T-helper 2 cell treated with Interferon-gamma antibody and Interleukin-4, amounts not matched to agents 100 ng/mL and 5 ng/mL, for 36 hours (primary cell): ENCODE measurements at regions not wholly inside any gene's neighbourhood (a gene's known extent, or its start where the extent isn't known, plus 50 kb on each side); places are given as distances from the start of the nearest gene placed in this dataset.

Source experiments
- intact Hi-C: fragments of 100-400 bp; cut with micrococcal nuclease; formaldehyde crosslinking; loops from one replicate; pipeline ENCODE4 v1.15.1; 2023

DNA sequence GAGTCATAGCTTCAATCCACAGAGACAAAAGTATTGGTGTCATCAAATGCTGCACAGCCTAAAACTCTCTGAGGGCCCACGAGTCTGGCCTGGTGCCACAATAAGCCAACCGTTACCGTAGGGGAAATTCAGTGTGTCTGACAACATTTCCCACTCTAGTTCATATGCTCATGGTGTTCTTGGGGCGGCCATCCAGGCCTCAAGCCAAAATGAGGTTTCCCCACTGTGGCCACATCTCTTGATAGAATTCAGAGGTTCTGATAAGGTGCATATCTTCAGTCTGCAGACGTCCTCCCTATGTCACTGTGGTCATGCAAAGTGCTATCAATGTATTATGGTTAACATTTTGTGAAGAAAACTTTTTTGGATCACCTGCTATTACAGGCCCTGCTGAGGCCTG lies 627.7 kb downstream of the QKI start:
- intact Hi-C loops, result no loop called here

DNA sequence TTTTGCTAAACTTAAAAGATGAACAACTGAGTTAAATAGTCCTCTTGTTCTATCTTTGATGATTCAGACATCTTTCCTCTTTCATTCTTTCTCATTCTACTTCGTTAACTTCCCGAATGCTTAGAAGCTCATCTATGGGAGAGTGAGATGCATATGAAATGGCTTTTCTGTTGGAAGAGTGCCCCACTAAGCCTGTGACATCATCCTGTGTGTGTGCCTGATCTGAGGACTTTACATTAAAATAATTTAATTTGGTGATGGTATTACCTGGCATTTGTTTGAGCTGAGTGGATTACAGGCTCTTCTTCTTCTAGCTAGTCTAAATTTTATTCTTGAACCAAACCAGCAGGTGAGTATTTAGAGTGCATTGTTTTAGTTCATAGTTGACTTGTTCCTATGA lies 626.5 kb downstream of the QKI start:
- intact Hi-C loops, result no loop called here

DNA sequence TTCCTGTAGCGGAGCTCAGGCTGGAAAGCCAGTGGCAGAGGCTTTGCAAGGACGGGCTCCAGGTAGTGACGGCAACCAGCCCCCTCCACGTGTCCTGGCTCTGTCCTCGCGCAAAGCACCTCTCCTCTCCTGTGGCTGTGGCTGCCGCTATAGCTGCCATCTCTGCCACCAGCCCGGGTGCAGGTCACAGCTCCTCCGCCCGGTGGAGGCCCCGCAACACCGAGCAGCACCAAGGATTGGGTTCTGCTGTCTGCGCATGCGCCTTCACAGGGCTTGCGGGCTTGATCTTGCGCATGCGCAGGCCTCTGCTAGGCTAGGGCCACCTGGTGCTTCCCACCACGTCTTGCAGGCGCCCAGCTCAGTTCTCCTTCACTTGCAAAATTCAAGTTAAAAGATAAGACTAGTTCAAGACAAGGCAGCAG lies 625.4 kb downstream of the QKI start:
- intact Hi-C loops, result no loop called here

DNA sequence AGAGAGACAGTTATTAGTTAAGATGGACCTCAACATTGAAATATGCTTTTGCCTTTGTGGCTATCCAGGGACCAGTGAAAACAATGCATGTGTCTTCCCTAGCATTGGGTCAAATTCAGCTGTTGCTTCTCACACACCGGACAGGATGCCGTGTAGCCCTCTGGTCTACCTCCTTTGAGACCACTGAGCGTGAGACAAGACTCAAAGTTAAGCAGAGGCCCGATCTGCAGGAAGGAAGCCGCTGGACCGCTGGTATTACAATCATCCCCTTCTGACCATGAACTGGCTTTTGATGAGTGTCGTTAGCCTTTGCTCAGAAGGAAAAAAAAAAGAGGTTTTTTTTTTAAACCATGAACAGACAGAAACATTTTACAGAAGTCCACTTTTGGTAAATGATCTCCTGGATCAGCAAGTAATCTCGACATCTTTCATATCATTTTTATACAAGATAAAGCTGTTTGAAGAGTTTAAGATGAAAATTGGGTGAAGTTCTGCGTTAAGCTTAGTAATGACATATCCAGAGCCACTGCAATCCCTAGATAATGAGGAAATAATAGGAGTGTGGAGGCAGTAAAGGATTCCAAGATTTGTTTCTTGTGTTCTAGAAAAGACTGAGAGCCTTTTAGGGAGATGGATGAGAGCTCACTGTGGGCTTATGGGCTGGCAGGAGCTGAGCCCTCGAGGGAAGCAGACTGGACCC lies 622.8 kb downstream of the QKI start:
- intact Hi-C loops, result no loop called here

DNA sequence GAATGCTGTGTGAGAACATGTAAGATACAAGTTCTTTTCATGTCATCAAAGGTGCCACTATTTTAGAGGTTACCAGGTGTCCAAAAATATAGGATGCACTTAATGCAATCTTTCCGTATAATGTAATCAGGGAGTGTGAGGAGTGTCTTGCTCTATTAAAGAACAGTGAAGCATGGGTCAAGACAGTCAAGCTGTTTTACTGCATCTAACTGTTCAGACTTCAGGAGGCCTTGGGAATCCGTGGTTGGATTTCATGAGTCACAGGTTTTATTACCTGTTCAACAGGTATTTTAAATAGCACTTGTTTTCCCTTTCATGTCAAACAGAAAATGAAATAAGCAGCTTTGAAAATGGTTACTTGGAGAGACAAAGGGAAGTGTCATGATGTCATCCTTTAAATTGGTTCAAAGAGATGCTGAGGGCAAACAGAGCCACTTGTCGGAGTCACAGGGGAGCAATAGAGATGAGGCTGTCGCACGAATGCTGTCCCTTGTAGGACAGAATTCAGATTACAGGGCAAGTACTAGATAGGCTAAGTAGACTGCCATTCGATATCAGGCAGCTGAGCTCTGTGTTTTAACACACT lies 621.5 kb downstream of the QKI start:
- intact Hi-C loops, result no loop called here

- intact Hi-C loops, result no loop called here
Measured at GRCh38 chr6:164034602-164035140, 620.2 kb downstream of the QKI start.

GRCh38 chr6:164025180-164025579 lies 610.7 kb downstream of the QKI start:
- intact Hi-C loops, result no loop called here

GRCh38 chr6:164023535-164023934 lies 609.0 kb downstream of the QKI start:
- intact Hi-C loops, result no loop called here

DNA sequence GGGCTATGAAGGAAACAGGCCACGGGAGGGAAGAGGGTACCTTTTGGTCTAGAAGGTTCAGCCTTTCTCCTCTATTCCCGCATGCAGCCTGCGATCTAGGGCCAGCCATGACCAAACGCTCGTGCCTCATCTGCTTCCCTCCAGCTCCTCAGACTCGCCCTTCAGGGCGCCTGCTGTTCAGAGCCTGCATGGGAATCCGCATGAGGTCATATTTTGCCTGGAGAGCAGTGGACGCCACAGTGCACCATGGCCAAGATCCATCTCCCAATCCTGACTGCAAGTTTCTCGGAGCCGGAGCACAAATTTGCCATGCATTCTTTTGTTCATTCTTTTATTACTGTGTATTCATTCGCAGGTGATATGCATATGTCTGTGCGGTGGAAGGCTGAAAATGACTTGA lies 608.1 kb downstream of the QKI start:
- intact Hi-C loops, result no loop called here

DNA sequence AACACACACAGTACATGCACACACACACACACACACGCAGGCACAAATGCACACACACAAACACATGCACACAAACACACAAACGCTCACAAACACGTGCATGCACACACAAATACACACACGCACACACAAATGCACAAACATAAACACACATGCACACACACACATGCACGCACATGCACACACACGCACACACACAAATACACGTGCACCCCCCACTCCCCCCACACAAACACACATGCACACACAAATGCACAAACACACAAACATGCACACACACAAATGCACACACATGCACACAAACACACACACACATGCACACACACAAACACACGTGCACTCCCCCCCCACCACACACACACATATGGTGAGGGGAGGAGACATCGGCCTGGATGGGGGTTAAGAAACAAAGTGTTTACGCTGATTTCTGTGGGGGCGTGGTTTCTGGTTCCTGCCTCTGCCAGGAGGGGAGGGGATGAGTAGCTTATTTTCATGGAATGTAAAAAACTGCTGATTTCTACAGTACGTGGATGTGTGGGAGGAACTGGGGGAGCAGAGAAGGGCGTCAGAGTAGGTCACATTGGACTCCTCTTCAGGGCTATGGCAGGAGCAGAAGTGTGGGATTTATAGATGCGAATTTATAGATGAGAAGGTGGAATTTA lies 607.2 kb downstream of the QKI start:
- intact Hi-C loops, result no loop called here

DNA sequence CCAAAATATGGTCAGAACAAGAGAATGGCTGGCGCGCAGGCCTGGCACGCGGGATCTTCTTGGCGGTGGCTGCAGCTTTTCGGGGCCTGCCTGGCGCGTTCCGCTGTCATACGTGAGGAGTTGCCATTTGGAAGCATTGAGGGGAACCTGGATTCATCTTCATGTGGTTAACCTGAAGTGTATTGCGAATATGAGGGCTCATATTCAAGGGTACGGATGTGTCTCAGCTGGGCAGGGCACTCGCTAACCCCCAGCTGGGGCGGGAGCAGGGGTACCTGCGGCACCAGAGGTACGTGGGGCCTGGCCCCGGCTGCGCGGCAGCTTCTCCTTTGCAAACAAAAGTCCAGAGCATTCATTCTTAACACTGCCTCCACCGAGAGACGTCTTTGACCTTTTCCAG lies 605.6 kb downstream of the QKI start:
- intact Hi-C loops, result no loop called here

DNA sequence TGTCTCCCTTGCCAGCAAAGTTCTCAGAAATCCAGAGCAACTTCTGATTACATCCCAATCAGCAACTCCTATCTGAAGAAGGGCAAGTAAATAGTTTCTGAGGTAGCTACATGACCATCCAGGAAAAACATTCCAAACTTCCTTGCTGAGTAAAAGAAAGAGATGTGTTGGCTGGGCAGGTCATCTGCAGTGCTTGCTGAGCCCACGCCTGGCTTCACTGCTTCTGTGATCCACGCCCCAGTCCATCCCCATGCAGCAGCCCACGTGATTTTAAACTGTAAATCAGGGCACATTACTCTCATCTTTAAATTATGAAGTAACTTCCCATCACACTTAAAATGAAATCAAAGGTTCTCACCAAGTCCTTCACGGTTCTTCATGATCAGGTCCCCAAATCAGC lies 603.6 kb downstream of the QKI start:
- intact Hi-C loops, result no loop called here

DNA sequence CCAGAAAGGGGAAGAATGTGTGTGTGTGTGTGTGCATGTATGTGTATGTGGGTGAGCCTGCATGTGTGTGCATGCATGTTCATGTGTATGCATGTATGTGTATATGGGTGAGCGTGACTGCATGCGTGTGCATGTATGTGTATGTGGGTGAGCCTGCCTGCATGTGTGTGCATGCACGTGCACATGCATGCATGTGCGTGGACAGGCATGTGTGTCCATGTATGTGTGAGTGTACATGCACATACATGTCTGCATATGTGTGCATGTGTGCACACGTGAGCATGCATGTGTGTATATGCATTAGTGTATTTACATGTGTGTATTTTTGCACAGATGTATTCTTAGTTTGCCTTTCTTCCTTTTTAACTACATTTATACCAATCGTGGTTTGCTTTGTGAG lies 601.5 kb downstream of the QKI start:
- intact Hi-C loops, result no loop called here

DNA sequence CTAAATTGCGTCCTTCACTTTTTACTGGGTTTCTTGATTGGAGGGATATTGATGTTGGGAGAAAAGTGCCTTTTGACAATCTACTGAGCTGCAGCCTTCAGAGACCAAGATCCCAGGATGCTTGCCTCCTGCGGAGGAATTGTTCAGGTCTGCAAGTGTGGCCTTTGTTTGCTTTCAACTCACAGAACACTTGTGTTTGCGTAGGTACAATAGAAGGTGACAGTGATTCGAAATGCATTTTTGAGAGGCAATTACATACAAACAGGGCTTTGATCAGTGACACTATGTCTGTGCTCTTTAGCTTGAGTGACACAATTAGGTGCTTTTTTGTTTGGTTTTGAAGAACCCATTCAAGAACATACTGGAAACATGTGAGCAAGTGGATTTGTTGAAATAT lies 600.6 kb downstream of the QKI start:
- intact Hi-C loops, result no loop called here

DNA sequence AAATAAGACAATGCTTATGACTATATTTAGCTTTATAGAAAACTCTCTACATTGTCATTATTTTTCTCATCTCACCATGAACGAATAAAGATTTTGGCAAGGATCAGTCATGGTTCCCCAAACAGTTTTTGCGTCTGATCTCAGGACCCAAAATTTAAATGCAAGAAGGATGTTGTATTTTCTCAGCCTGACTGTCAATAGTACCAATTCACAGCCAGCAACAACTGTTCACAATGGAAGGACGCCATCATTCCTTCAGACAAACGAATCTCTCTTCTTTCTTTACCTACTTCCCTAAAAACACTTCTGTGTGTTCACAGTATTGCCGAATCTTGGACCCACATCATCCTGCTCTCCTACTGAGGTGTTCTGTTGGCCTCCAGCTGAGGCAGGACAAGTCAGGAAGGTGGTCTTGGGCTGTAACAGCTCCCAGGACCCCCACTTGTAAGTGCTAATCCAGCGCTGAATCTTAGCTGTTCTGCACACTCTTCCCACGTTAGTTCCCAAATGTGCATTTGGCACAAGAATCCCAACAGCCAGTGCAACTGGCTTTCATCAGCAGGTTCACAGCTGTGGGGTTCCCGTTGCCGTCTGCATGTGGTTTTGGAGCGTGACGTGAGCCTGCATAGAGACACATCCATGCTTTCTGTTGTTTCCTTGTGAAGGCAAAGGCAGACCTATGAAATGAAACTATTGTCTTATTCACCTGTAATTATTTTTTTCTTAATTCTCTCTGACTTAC lies 600.0 kb downstream of the QKI start:
- intact Hi-C loops, result no loop called here

DNA sequence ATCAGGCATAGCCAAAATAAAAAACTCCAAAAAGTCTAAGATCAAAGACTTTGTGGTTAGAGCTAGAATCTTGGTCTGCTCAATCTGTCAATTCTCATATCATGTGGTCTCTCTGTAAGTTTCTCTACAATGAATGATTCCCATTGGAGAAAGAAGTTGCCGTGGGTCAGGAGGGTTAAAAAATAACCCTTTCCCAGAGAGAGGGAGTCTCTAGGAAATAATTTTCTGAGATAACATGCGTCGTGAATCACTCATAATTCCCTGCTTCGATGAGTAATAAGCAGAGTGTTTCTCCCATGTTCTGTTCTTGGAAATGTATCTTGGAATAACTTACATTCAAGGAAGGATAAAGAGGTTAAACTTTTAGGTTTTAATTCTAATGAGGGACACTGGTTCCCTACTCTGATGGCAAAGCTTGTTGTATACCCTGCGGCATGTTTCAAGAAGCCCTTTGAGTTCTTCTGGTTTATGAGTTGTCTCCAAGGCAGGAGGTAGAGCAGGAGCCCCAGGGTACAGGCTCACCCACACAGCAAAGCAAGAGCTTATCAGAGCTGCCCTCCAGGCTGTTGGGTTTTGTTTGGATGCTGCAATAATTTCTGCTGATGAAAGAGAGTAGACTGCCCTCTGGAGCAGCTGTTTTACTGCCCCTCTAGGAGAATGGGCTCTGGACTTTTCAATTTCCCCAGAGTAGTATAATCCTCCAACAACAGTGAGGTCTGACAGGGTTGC lies 599.1 kb downstream of the QKI start:
- intact Hi-C loops, result no loop called here

- intact Hi-C loops, result no loop called here
Measured at GRCh38 chr6:164011321-164011720, 596.8 kb downstream of the QKI start.

- intact Hi-C loops, result no loop called here
Measured at GRCh38 chr6:164010441-164011103, 596.1 kb downstream of the QKI start.

- intact Hi-C loops, result no loop called here
Measured at GRCh38 chr6:164008902-164009301, 594.4 kb downstream of the QKI start.

- intact Hi-C loops, result no loop called here
Measured at GRCh38 chr6:164007881-164008280, 593.4 kb downstream of the QKI start.

- intact Hi-C loops, result no loop called here
Measured at GRCh38 chr6:164006459-164006858, 591.9 kb downstream of the QKI start.
